Right lung (tissue), 2 donors: ENCODE measurements at regions not wholly inside any gene's neighbourhood (a gene's known extent, or its start where the extent isn't known, plus 50 kb on each side); places are given as distances from the start of the nearest gene placed in this dataset.
"Not testable (repeated sequence)": the region's sequence is repeated elsewhere in the genome, so short reads cannot be mapped to it uniquely, and the experiment has no call there.

ENCODE experiments used
- DNase-seq, 2 donors: peaks; one replicate each; pipeline ENCODE4 v3.0.0-alpha.2; 2013

DNA sequence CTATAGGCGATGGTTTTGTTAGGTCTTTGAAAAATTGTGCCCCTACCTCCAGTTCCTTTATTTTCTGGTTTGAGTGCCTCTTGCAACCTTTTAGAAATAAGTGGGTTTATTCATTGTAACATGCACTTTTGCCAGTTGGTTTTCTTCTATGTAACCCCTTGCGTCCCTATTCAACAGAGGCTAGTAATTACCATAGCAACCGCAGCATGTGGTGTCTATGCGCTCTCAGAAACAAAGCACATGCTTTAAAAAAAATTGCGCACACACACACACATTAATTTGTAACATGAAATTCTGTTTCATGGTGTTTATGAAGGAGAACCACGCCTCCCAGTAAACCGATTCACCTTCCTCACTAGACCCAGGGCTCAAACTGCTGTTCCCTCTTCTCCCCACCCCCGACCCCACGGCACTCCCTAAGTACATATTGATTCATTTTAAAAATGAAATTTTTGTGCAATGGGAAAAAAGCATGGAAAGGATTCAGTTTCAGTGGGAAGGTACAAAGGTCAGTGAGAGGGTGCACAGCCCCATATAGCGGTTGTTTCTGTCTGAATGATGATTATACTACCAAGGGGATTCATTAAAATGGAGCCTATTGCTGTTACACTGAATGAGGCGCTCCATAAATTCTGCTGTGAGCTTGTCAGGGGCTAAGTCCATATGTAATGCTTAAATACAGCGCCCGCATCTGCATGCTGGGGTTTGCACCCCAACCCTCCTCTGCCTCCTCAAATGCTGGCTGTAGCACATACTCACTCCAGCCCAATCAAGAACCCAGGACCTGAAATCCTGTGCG is 206.9 kb downstream of the ICOS start:
- DNase-seq: no peak

DNA sequence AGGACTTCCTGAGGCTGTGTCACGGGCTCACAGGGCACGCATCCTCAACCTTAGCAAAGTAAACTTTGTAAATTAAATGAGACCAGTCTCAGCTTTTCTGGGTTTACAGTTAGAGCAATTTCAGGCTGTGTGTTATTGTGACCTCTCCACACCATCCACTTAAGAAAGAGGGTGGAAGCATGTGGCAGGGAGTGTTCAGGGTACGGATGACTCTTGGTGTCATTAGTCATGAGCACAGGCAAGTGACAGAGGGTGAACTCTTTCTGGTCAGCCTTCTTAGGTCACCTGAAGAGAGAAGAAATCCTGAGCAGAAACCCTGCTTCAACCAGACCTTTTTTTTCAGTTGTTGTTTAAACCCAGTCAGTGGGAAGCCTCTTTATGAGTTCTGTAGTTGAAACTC is 207.9 kb downstream of the ICOS start:
- no peak for DNase-seq

DNA sequence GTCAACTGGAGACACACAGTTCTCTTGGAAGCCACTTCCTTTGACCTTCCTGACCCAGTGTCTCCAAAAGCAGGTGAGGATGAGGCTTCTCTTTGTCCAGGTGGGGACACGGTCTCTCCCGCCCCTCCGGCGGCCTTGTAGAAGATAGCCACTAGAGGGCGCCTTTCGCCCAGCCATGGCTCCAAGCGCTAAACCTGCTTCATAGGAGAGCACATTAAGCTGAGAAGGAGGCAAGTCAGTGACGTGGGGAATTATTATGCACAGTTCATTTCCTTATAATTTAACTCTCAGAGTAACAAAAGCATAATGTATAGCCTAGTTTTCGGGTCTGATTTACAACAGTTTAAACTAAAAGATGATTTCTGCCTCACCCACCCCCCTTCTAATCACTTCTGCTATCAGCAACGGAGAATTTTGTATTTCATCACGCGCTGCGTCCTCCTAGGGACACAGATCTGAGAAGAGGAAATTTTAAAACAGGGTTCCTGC is 208.7 kb downstream of the ICOS start:
- peak; percentile 75 to 79 for DNase-seq

DNA sequence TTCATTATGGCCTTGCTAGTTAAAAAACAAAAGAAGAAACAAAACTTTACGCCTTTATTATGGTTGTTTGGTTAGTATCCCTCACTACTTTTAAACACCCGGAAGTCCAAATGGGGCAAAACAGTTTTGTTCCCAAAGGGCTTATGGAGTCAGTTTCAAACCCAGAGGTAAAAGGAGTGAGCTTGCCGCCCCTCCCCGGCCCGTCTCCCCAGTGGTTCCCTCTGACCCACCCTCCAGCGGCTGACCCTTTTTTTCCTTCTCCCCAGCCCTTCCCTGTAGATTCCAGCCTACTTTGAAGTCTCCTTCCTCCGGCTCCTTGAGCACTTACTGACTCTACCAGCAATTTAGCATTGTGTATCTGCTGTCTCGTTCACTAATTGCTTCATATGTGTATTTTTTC is 209.2 kb downstream of the ICOS start:
- no peak for DNase-seq

DNA sequence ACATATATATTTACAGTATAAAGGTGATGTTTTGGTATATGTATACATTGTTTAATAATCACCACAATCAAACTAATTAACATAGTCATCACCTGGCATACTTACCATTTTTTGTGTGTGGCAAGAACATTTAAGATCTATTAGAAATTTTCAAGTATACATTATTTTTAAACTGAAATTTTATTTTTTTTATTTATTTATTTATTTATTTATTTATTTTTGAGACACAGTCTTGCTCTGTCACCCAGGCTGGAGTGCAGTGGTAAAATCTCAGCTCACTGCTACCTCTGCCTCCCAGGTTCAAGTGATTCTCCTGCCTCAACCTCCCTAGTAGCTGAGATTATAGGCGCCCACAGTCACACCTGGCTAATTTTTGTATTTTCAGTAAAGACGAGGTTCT is 210.5 kb downstream of the ICOS start:
- not testable (repeated sequence) for DNase-seq

DNA sequence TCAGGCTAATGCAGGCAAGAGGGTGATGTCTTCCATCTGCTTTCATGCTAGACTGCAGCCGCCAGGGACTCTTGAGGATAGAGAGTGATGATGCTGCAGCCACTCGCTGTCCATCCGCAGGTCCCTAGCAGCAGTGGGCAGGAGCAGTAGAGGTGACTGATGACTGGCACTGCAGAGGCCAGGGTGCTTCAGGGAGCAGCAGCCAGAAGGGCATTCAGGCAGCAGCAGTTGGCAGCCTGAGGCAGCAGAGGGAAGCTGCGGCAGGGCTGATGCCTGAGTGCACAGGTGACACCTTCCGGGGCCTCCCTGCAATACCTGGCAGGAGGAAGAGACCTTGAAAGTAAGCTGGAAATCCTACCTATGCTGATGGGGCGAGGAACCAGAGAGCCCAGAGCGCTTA is 214.2 kb downstream of the ICOS start:
- no peak for DNase-seq

DNA sequence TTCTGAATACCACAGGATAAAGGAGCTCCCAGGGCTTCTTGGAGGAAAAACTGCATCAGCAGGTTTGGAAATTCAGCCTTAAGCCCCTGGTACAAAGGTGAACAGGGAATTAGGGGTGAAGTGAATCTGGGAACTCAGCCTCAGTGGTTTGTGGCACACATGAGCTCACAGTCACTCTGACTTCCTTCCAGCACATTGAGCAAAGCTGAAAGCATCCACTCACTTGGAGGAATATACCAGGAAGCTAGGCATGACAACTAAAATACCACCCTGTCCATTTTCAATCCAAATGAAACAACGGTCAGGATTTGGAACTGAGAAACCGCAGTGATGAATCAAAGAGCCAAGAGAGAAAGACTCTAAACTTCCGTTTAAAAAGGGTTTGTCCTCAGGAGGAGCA is 216.1 kb downstream of the ICOS start:
- DNase-seq: no peak

DNA sequence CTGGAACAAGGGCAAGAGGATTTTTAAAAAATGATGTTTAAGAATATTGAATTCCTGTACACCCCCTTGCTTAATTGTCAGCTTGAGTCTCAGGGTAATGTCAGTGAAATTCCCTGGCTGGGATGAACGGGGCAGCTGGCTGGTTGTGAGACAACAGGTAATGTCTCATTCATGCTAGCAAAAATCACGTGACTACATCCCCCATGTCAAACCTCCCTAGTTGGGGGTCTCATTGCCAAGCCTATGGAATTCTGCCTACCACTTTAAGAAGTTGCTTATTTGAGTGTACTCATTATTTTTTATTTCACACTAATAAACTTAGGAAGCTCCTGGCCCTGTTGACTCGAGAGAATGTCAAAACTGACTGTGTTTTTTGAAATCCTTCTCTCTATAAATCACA is 218.3 kb downstream of the ICOS start:
- no peak for DNase-seq

DNA sequence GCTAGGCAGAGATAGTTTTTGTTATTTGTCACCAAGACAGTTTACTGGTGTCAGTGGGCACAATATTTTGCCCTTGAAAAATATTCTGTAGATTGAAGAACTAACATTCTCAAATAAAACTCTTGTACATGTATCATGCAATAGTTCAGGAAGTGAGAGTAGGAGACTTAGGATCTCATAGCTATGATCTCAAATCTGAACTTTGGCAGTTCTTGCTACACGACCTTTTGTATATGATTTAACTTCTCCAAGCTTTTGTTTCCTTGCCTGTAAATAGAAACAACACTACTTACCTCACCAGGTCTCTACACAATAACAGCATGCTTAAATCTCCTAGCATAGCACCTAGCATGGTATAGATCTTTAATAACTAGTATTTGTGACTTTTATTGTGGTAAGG is 219.9 kb downstream of the ICOS start:
- DNase-seq: no peak

DNA sequence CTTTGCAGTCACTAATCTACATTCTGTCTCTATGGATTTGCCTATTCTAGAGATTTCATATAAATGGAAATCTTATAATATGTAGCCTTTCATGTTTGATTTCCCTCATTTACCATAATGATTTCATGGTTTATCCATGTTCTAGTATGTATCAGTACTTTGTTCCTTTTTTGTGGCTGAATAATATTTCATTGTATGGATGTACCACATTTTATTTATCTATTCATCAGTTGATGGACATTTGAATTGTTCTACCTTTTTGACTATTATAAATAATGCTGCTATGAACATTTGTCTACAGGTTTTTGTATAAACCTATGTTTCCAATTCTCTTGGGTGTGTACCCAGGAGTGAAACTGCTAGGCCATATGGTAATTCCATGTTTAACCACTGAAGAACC is 221.1 kb downstream of the ICOS start:
- no peak for DNase-seq

DNA sequence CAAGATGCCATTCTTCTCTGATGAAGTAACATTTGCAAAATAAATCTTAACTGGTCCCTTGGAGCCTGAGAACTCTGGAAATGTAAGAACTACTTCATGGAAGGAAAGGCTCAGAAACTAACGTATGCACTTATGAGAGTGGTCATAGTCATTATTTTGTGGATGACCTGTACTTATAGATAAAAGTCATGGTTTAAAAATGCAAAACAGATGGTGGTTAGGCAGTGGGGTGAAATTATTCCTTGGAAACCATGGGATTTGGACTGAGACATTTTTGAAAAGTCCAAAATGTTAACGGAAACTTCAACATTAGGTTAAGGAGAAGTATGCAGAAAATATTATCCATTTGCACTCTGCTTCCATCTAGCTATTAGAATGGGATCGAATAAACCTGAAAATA is 223.0 kb downstream of the ICOS start:
- DNase-seq: no peak

DNA sequence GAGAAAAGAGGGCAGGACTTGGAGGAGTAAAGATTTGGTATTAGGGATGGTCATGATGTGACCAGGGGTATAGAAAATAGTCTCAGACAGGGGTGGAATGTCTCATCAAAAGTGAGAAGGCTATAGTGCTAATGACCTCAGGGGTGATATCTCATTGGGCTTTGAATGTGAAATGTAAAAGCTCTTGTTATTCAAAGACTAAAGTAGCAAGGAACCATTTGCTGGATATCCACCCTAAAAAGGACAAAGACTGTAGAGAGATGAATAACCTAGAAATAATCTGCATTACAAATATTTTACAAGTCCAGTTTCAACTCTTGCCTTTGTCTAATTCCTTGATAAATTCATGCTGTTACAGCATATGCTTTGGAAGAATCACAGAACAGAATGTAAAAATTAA is 224.4 kb downstream of the ICOS start:
- no peak for DNase-seq

DNA sequence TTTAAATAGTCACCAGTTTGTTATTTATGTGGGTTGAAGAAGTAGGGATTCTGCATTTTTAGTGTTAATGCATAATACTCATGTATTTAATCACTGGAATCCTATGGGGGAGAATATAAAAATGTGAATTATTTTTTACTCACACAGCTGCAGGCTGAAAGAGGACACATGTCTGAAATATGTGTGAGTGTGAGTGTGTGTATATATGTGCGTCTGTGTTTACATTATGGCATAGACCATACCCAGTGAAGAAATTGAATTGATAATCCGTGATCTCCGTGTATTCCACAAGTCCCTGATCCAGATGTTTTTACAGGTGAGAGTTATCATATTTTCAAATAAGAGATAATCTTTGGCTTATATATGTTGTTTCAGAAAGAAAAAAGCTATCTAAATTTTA is 225.3 kb downstream of the ICOS start:
- DNase-seq: no peak

DNA sequence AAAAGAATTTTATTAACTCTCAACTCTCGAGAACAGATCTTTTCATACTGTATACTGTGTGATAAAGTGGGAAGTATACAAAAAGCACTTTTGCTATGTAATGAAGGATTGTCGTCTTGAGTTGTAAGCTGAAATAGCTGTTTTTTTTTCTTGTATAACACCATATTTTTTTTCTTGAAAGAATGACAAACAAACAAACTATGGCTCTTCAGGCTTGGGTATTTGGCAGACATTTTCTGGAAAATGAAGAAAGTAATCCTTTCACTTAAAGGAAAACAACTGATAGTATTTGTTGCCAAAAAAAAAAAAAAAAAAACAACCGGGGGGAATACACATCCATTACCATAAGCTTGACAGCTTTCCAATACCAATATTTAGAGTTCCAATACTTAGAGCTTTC is 230.4 kb downstream of the ICOS start:
- no peak for DNase-seq

DNA sequence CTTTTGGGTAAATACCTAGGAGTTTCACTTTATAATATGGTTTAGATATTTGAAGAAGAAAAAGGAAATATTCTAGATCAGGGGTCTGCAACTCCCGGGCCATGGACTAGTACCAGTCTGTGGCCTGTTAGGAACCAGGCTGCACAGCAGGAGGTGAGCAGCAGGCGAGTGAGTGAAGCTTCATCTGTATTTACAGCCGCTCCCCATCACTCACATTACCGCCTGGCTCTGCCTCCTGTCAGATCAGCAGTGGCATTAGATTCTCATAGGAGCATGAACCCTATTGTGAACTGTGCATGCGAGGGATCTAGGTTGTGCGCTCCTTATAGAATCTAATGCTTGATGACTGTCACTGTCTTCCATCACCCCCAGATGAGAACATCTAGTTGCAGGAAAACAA is 231.1 kb downstream of the ICOS start:
- DNase-seq: not testable (repeated sequence)

DNA sequence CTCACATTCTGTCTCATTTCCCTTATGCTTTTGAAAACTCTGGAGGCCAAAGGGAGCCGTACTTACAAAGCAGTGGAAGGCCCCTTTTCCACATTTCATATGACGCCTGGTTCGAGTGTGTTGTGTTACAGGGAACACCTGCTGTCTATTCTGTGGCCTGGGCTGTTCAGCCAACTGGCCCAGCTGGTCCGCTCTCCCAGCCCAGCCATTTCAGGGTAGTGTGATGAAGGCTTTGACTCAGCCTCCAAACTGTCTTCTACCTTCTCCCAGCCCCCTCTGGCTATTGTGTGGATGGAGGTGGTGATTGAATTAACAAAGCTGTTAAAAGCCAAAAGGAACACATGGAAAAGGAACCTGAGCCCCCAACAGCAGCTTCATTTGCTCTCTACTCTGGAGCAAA is 233.8 kb downstream of the ICOS start:
- DNase-seq: peak; percentile 82 to 86

DNA sequence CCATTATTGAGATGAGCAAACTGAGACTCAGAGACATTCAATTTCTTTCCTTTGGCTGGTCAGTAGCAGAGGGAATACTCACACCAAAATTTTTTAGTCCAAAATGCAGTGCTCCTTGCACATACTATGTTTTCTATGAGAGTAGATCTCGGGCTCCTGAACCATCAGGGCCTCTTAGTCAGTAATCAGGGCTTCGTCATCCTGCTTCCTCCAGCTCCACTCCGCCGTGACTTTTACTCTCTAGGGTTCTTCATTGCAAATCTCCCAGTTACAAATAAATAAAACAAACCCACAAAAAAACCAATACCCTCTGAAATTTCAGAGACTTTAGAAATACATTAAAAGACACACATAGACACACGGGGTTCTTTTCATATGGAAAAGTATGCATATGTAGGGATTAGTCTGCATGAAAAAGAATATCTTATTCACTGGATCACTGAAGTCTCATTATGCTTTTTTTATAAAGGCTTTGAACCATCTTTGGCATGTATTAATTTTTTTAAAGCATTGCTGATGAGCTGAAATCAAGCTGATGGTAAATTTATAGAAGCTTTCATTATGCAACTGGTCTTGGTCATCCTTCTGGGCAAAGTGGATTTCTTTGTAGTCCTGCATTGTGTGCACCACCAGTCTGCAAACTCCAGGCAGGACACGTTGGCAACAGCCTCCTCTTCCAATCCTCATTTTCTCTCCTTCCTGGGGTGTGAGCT is 235.0 kb downstream of the ICOS start:
- DNase-seq: no peak

DNA sequence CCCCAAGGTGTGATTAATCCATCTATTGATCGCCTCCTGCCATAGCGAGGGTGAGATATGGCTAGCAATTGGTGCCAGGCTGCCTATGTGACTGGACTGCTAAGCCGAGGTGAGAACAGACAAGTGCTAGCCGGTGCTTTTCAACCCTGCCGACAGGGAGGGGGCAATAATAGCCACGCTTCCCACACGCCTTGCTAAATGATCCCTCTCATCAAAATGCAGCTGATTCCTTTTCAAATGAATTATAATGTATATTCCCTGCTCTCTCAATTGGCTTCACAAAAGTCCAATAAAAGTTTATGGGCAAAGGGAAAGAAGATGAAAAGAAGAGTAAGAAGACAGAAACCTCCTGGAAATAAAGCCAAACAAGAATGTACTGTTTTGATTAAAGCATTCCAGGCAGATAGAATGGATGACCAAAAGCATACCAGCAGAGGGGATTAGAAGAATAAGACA is 235.6 kb downstream of the ICOS start:
- DNase-seq: no peak

DNA sequence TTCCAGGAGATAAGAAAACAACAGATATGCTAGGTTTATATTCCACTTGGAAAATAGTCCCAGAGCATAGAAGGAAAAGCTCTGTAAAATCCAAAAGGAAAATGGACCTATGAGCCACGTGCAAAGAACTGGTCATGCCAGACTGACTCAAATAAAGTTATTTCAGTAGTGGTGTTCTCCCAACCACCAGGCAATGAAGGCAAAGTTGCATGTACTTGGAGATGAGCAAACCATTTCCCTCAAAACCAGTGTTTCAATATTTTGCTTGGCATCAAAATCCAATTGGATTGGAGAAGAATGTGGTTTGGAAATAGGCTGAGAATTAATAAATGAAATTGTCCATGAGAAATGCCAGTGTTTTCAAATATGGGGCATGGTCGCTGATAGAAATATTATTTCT is 237.5 kb downstream of the ICOS start:
- DNase-seq: no peak

DNA sequence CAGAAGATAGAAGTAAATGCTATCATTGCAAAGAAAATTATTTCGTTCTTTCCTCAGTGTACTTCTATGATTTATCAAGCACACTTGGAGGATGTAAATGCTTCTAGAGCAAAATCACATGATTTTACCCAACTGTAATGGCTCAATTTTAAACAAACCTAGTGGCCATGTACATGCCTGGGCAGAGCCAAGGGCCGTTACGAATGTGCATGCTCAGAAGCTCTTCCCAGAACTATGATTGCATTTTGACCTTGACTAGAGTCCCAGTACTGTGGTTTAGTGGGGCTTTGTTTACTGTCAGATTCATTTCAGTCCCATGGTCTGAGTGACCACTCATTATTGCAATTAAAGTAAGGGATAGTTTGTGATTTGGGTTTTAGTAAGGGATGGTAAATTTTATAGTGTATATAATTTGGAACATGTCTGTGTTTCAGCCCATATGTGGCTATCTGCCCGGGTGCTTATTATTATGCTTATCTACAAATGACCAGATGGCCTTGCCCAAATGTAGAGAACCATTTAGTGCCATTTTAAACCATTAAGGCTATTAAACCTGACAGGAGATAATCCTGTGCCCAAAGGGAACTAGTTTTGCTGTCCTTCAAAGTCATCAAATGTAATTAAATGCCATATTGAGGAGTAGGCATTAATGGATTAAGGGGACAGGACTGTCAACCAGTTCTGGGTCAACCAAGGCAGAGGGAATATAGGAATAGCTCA is 239.1 kb downstream of the ICOS start:
- no peak for DNase-seq

DNA sequence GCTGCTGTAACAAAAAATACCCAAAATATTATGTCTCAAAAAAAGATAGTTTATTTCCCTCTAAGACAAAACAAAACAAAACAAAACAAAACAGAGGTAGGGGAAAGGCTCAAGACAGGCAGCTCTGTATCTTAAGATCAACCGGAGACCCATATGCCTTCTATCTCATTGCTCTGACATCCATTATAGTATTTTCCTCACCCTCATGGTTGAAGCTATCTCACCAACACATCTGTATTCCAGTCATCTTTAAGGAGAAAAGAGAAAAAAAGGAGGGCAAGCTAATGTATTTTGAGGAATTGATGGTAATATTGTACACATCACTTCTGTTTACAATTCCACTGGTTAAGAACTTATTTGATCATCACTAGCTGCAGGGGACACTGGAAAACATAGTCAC is 239.7 kb downstream of the ICOS start:
- DNase-seq: no peak

DNA sequence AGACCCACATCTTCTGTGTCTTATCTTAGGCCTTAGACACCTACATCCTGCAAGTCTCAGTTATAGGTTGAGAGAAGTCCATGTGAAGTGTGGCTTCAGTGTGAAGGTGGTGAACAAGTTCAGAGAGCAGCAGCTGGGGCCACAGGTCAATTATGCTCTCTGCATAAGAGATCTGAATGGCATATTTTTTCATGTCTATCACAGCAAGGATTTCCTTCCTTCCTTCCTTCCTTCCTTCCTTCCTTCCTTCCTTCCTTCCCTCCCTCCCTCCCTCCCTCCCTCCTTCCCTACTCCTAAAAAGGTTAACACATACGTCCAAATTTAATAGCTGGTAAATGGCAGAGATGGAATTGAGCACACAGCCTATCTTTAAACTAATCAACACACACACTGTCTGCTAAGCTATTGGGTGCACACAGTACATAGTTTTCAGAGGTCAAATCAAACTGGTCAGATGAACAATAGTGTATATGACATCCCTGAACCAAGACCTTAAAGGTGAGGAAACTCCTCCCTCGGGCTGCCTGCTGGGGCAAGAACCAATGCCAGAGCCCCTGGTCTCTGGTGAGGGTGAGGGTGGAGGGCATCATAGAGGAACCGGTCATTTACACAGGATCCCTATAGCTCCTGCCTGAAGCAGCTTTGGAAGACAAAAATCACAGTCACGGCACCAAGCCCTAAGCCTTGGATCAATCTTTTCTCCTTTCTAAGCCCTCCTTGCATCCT is 240.9 kb downstream of the ICOS start:
- DNase-seq: no peak
